ENCODE measurements at regions not wholly inside any gene's neighbourhood (a gene's known extent, or its start where the extent isn't known, plus 50 kb on each side); places are given as distances from the start of the nearest gene placed in this dataset.

GRCh38 chr18:43855376-43855775, 578.1 kb upstream of the SYT4 start:
- no peak for TF ChIP-seq CTCF (IDR thresholded peaks at IDR 0.05)
- TF ChIP-seq POLR2A (IDR thresholded peaks at IDR 0.05): no peak
- no peak for TF ChIP-seq POLR2AphosphoS5 (IDR thresholded peaks at IDR 0.05)
- no peak for TF ChIP-seq EP300 (IDR thresholded peaks at IDR 0.05)
